Adrenal gland (tissue), 9 donors: ENCODE measurements at regions not wholly inside any gene's neighbourhood (a gene's known extent, or its start where the extent isn't known, plus 50 kb on each side); places are given as distances from the start of the nearest gene placed in this dataset.

ENCODE experiments used
- DNase-seq, 7 donors: peaks; one replicate each; pipeline ENCODE4 v3.0.0-alpha.2; 2019 to 2020
- H3K27ac ChIP-seq, 5 donors: fragments of 200-600 bp; sonication (generic) in 4 of 5; 1 replicate in 3 of 5; 2 replicates in 2 of 5; pipeline versions ENCODE4 v1.5.1 to v1.8.0; 2016 to 2020; ENCODE audit warnings: mild to moderate bottlenecking in 1 of 5
- H3K27me3 ChIP-seq: fragments of 200-600 bp; 2 replicates; pipeline ENCODE4 v1.8.0; 2021
- H3K36me3 ChIP-seq, 2 donors: fragments of 200-600 bp; replicated peaks in 1 of 2; 1 replicate in 1 of 2; 2 replicates in 1 of 2; pipeline versions ENCODE4 v1.5.1 to v1.8.0; 2018 to 2022
- H3K4me1 ChIP-seq, 2 donors: fragments of 200-600 bp; replicated peaks in 1 of 2; 1 replicate in 1 of 2; 2 replicates in 1 of 2; pipeline versions ENCODE4 v1.5.1 to v1.8.0; 2018 to 2021
- H3K4me3 ChIP-seq, 4 donors: fragments of 200-600 bp; sonication (generic) in 3 of 4; one replicate each; pipeline ENCODE4 v1.5.1; 2016 to 2018
- H3K9me3 ChIP-seq, 3 donors: fragments of 200-600 bp; sonication (generic) in 1 of 3; replicated peaks in 1 of 3; 1 replicate in 2 of 3; 2 replicates in 1 of 3; pipeline versions ENCODE4 v1.5.1 to v1.8.0; 2016 to 2021
- POLR2A ChIP-seq, 2 donors: fragments of 450-650 bp; IDR thresholded peaks; one replicate each; pipeline ENCODE4 v1.6.1; 2017; ENCODE audit warnings: antibody characterized with exemption in 2 of 2, mild to moderate bottlenecking in 2 of 2, moderate library complexity in 1 of 2
- WGBS, 4 donors: extraction: QIAGEN DNeasy Blood & Tissue Kit in 2 of 4; methylation state at CpG; one replicate each; pipeline versions ENCODE4 v1.1.5 to v1.1.7; 2013 to 2017; 5-methylcytosine and 5-hydroxymethylcytosine counted together
- intact Hi-C, 2 donors: fragments of 100-400 bp; cut with DNase I; formaldehyde crosslinking; loops; one replicate each; pipeline versions ENCODE4 v1.14.1 to v1.15.0; 2022 to 2023
- TF ChIP-seq, protein P1 (sequence below), 6 experiments: fragments of 450-650 bp in 4 of 6; fragments of 200-600 bp in 2 of 6; sonication (generic) in 1 of 6; IDR thresholded peaks; 1 replicate in 5 of 6; 2 replicates in 1 of 6; pipeline versions ENCODE4 v1.5.1 to v1.8.0; 2016 to 2021; ENCODE audit warnings: antibody characterized with exemption in 6 of 6, mild to moderate bottlenecking in 2 of 6, moderate library complexity in 1 of 6
- donor health status: healthy with polysubstance abuse.
- donor health status: Bipolar disorder and iron deficiency.
- donor health status: DM: yes; HTN: yes; CAD: no.
- donor health status: DM: no; HTN: no; CAD: no.
- donor health status: DM: no; HTN: no; CAD: no.

- Histone ChIP-seq H3K4me1 (peaks cover 14 to 29% of the 10 kb centered on the region in 2 donors), H3K27ac (peak overlapping the region in 3 of 5 donors; percentile 53 to 77 (median 61)), H3K4me3 (no peak overlapping the region), H3K9me3 (no peaks in the 10 kb centered on the region), H3K36me3 (no peaks in the 10 kb centered on the region), H3K27me3 (no peaks in the 10 kb centered on the region)
- intact Hi-C loops = no loop called here
- TF ChIP-seq, protein P1, sequence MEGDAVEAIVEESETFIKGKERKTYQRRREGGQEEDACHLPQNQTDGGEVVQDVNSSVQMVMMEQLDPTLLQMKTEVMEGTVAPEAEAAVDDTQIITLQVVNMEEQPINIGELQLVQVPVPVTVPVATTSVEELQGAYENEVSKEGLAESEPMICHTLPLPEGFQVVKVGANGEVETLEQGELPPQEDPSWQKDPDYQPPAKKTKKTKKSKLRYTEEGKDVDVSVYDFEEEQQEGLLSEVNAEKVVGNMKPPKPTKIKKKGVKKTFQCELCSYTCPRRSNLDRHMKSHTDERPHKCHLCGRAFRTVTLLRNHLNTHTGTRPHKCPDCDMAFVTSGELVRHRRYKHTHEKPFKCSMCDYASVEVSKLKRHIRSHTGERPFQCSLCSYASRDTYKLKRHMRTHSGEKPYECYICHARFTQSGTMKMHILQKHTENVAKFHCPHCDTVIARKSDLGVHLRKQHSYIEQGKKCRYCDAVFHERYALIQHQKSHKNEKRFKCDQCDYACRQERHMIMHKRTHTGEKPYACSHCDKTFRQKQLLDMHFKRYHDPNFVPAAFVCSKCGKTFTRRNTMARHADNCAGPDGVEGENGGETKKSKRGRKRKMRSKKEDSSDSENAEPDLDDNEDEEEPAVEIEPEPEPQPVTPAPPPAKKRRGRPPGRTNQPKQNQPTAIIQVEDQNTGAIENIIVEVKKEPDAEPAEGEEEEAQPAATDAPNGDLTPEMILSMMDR (IDR thresholded peaks at IDR 0.05) = no peak
- no peak for TF ChIP-seq POLR2A (IDR thresholded peaks at IDR 0.05)
- DNase-seq = no peak
- 81 to 89% (median 83%) methylated on average over 2 of the region's 2 CpGs for WGBS, 4 donors
These were observed 203.2 kb downstream of the SEMA6A start for GRCh38 chr5:116371431-116371830.

GRCh38 chr5:116370886-116371285 is 203.7 kb downstream of the SEMA6A start:
- Histone ChIP-seq H3K9me3 (no peaks in the 10 kb centered on the region), H3K27me3 (no peaks in the 10 kb centered on the region), H3K27ac (peak overlapping the region in 3 of 5 donors; percentile 53 to 77 (median 61)), H3K4me3 (no peak overlapping the region), H3K4me1 (peaks cover 14 to 29% of the 10 kb centered on the region in 2 donors), H3K36me3 (no peaks in the 10 kb centered on the region)
- DNase-seq = no peak
- WGBS, 4 donors = 10 to 24% (median 14%) methylated on average over 2 of the region's 2 CpGs
- no peak for TF ChIP-seq POLR2A (IDR thresholded peaks at IDR 0.05)
- TF ChIP-seq, protein P1 (IDR thresholded peaks at IDR 0.05) = no peak
- intact Hi-C loops = no loop called here

DNA sequence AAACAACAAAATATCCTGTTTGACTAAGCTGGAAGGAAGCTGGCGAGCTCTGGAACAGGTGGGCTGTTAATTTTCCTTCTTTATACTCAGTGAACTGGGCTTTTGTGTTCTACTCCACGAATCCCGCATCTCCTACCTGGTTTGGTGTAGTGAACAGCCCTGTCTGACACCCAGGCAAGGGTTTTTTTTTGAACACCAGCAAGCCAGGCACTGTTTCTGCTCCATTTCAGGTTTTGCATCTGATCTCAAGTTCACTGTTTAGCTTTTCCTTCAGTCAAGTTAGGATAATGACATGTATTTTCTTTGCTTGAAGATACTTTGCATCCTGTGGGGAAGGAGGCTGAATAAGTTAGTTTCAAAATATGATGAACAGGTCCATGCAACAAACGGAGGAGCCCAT is 204.5 kb downstream of the SEMA6A start:
- Histone ChIP-seq H3K36me3 (no peaks in the 10 kb centered on the region), H3K4me1 (peaks cover 14 to 29% of the 10 kb centered on the region in 2 donors), H3K27ac (no peak overlapping the region), H3K4me3 (no peak overlapping the region), H3K27me3 (no peaks in the 10 kb centered on the region), H3K9me3 (no peaks in the 10 kb centered on the region)
- DNase-seq = no peak
- intact Hi-C loops = no loop called here
- no peak for TF ChIP-seq POLR2A (IDR thresholded peaks at IDR 0.05)
- TF ChIP-seq, protein P1 (IDR thresholded peaks at IDR 0.05) = no peak
- WGBS, 4 donors = 79 to 88% (median 81%) methylated on average over 4 of the region's 4 CpGs

GRCh38 chr5:116365006-116365496 is 209.6 kb downstream of the SEMA6A start:
- 80 to 100% (median 89%) methylated on average over 3 of the region's 3 CpGs for WGBS, 4 donors
- H3K36me3 ChIP-seq = no peaks in the 10 kb centered on the region
- TF ChIP-seq POLR2A (IDR thresholded peaks at IDR 0.05) = no peak
- TF ChIP-seq, protein P1 (IDR thresholded peaks at IDR 0.05) = no peak
- H3K4me3 ChIP-seq = no peak overlapping the region
- H3K4me1 ChIP-seq = peaks cover 4 to 9% of the 10 kb centered on the region in 2 donors
- intact Hi-C loops = no loop called here
- H3K9me3 ChIP-seq = no peaks in the 10 kb centered on the region
- no peaks in the 10 kb centered on the region for H3K27me3 ChIP-seq
- no peak for DNase-seq
- no peak overlapping the region for H3K27ac ChIP-seq
